ENCODE measurements at regions not wholly inside any gene's neighbourhood (a gene's known extent, or its start where the extent isn't known, plus 50 kb on each side); places are given as distances from the start of the nearest gene placed in this dataset.

- Histone ChIP-seq H3K4me1 (no peaks in the 10 kb centered on the region), H3K9me3 (no peaks in the 10 kb centered on the region), H3K36me3 (no peaks in the 10 kb centered on the region), H3K4me3 (no peak overlapping the region), H3K9ac (ENCODE audit: low read depth in 2 of 2, low read length in 2 of 2) (no peak overlapping the region), H3K27me3 (no peaks in the 10 kb centered on the region), H3K27ac (no peak overlapping the region)
- no peak for DNase-seq
- TF ChIP-seq CTCF (IDR thresholded peaks at IDR 0.05), result no peak
- intact Hi-C loops (cut with DNase I), result no loop called here
These were observed 78.8 kb upstream of the TDRD3 start for GRCh38 chr13:60318186-60318585.

- intact Hi-C loops (cut with DNase I), result no loop called here
- H3K9ac ChIP-seq (ENCODE audit: low read depth in 2 of 2, low read length in 2 of 2), result no peak overlapping the region
- DNase-seq, result no peak
- no peaks in the 10 kb centered on the region for H3K9me3 ChIP-seq
- no peaks in the 10 kb centered on the region for H3K27me3 ChIP-seq
- no peak overlapping the region for H3K4me3 ChIP-seq
- no peaks in the 10 kb centered on the region for H3K4me1 ChIP-seq
- H3K27ac ChIP-seq, result no peak overlapping the region
- no peak for TF ChIP-seq CTCF (IDR thresholded peaks at IDR 0.05)
- H3K36me3 ChIP-seq, result no peaks in the 10 kb centered on the region
These were observed 72.9 kb upstream of the TDRD3 start for GRCh38 chr13:60324131-60324530.

GRCh38 chr13:60326273-60326672 is 70.7 kb upstream of the TDRD3 start:
- no peak overlapping the region for H3K27ac ChIP-seq
- intact Hi-C loops (cut with DNase I), result no loop called here
- H3K9ac ChIP-seq (ENCODE audit: low read depth in 2 of 2, low read length in 2 of 2), result no peak overlapping the region
- no peaks in the 10 kb centered on the region for H3K36me3 ChIP-seq
- no peaks in the 10 kb centered on the region for H3K4me1 ChIP-seq
- H3K27me3 ChIP-seq, result no peaks in the 10 kb centered on the region
- H3K4me3 ChIP-seq, result no peak overlapping the region
- TF ChIP-seq CTCF (IDR thresholded peaks at IDR 0.05), result no peak
- no peaks in the 10 kb centered on the region for H3K9me3 ChIP-seq
- no peak for DNase-seq

- intact Hi-C loops (cut with DNase I), result no loop called here
- no peaks in the 10 kb centered on the region for H3K4me1 ChIP-seq
- no peaks in the 10 kb centered on the region for H3K9me3 ChIP-seq
- no peak overlapping the region for H3K4me3 ChIP-seq
- TF ChIP-seq CTCF (IDR thresholded peaks at IDR 0.05), result no peak
- no peak overlapping the region for H3K9ac ChIP-seq (ENCODE audit: low read depth in 2 of 2, low read length in 2 of 2)
- no peaks in the 10 kb centered on the region for H3K36me3 ChIP-seq
- no peak for DNase-seq
- no peak overlapping the region for H3K27ac ChIP-seq
- H3K27me3 ChIP-seq, result no peaks in the 10 kb centered on the region
These were observed 69.5 kb upstream of the TDRD3 start for GRCh38 chr13:60327511-60327910.

GRCh38 chr13:60328073-60328472 is 68.9 kb upstream of the TDRD3 start:
- Histone ChIP-seq H3K4me1 (no peaks in the 10 kb centered on the region), H3K9me3 (no peaks in the 10 kb centered on the region), H3K27me3 (no peaks in the 10 kb centered on the region), H3K9ac (ENCODE audit: low read depth in 2 of 2, low read length in 2 of 2) (no peak overlapping the region), H3K36me3 (no peaks in the 10 kb centered on the region), H3K27ac (no peak overlapping the region), H3K4me3 (no peak overlapping the region)
- no peak for TF ChIP-seq CTCF (IDR thresholded peaks at IDR 0.05)
- intact Hi-C loops (cut with DNase I), result no loop called here
- no peak for DNase-seq

Data from colonic mucosa (tissue), 4 donors.